Stimulated activated CD8-positive, alpha-beta memory T cell treated with anti-CD3 and anti-CD28 coated beads, Interleukin-4, amount 100 ng/mL, for 48 hours (primary cell): ENCODE measurements at regions not wholly inside any gene's neighbourhood (a gene's known extent, or its start where the extent isn't known, plus 50 kb on each side); places are given as distances from the start of the nearest gene placed in this dataset.
"Not testable (repeated sequence)": the region's sequence is repeated elsewhere in the genome, so short reads cannot be mapped to it uniquely, and the experiment has no call there.

Experiments
- DNase-seq: peaks from one replicate; pipeline ENCODE4 v3.0.0-alpha.2; 2020

- no peak for DNase-seq
Observed at GRCh38 chr14:34171431-34172172, 220.7 kb upstream of the EGLN3 start.

GRCh38 chr14:34170882-34171281 is 220.0 kb upstream of the EGLN3 start:
- no peak for DNase-seq

GRCh38 chr14:34169561-34169960 is 218.7 kb upstream of the EGLN3 start:
- no peak for DNase-seq

DNA sequence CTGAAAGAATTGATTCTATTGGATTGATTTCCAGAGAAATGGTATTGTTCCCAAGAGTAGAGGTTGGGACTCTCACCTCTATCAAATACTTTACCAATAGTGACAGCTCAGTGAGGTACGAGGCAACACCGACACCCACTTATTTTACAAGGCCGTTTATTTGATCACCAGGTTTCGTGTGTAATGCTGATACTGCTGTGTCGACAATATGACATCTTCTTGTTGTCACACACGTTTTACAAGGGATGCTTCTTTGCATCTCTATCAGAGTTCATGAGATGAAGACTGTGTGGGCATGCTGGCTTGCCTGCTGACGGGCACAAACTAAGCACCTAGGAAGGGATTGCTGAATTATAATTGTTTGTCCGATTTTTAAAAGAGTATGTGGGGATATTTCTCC is 217.8 kb upstream of the EGLN3 start:
- no peak for DNase-seq

DNA sequence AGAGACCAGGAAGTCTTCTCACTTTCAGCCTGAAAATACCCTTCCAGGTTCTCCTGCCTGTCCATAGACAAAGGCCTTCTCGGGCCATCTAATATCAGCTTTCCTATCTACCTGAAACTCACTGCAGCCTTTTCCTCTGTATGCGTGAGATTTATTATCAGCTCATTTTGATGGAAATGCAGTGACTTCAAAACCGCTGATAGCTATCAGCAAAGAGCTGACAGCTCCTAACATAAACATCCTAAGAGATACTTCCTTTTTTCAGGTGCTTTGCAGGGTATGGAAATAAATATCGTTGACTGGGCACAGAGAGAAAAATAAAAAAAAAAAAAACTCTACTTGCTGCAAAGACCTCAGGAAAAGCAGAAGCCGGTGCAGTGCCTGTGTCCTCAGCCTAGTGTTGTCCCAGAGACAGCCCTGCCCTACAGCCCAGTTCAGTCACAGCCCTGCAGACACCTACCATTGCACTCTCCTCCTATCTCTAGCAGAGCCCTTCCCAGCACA is 215.0 kb upstream of the EGLN3 start:
- DNase-seq: no peak

DNA sequence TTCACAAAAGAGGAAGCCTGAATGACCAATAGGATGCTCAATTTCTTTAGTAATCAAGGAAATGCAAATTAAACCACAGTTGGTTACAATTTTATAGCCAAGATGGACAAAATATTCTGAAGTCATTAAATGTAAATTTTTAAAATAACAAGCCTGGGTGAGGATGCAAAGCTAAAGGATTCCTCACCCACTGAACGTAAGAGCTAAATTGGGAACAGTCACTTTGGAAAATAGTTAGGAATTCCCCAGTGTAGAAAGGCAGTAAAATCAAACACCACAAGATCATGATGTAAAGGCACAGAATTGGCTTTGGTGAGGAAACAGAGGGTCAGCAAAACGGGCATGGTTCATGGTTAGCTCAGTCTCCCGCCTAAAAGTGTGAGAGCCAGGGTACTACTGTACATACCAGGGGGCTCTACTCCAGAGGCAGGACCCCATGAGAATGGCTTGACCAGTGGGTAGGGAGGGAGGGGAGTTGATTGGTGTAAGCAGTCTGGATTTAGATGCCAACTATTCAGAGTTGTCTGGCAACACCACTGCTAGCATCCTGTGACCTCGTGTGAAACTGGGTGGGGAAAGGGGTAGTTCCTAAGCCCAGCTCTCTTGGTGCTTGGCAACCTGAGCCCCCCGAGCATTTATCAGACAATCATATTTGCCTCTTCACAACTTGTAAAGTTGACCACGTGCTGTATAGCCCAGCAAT is 213.4 kb upstream of the EGLN3 start:
- DNase-seq: no peak

GRCh38 chr14:34161351-34162082 is 210.6 kb upstream of the EGLN3 start:
- no peak for DNase-seq

- no peak for DNase-seq
Observed at GRCh38 chr14:34160619-34161018, 209.7 kb upstream of the EGLN3 start.

- no peak for DNase-seq
Observed at GRCh38 chr14:34157651-34158050, 206.8 kb upstream of the EGLN3 start.

- DNase-seq: no peak
Observed at GRCh38 chr14:34147461-34147860, 196.6 kb upstream of the EGLN3 start.

DNA sequence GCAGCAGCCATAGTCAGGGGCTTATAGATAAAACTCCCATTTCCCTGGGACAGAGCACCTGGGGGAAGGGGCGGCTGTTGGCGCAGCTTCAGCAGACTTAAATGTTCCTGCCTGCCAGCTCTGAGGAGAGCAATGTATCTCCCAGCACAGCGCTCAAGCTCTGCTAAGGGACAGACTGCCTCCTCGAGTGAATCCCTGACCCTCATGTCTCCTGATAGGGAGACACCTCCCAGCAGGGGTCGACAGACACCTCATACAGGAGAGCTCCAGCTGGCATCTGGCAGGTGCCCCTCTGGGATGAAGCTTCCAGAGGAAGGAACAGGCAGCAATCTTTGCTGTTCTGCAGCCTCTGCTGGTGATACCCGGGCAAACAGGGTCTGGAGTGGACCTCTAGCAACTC is 189.3 kb upstream of the EGLN3 start:
- not testable (repeated sequence) for DNase-seq

GRCh38 chr14:34139160-34140121 is 188.6 kb upstream of the EGLN3 start:
- not testable (repeated sequence) for DNase-seq

GRCh38 chr14:34138175-34138574 is 187.3 kb upstream of the EGLN3 start:
- DNase-seq: no peak

DNA sequence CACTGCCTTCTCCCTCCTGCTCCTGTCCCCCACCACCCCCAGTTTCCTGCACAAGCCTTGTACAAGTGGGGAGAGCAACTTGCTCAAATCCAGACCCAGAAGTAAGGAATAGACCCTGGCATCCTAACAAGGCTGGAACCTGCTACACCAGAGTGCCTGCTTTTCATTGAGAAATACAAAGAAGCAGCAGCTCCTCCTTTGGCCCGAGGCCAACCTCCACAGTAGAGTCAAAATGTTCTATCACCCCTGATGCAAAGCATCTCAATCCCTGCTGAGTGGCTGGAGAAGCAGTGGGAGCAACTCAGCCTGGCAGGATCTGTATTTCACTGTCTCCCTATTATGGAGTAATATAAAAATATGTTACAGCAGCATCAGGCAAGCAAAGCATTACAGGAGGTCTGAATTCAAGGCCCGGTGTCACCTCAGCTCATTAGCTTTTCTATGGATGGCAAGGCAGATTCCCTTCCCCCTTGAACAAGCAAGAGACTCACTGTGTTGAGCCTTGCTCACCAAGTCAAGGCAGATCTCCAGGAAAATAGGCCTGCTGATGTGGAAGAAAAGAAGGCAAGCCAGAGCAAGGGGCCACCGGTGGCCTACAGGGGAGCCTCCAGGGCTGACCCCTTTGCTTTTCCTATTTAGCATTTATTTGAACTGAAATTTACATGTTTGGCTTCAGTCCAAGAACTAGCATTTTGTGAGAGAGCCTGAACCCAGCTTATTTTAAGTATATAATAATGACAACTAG is 186.3 kb upstream of the EGLN3 start:
- no peak for DNase-seq

DNA sequence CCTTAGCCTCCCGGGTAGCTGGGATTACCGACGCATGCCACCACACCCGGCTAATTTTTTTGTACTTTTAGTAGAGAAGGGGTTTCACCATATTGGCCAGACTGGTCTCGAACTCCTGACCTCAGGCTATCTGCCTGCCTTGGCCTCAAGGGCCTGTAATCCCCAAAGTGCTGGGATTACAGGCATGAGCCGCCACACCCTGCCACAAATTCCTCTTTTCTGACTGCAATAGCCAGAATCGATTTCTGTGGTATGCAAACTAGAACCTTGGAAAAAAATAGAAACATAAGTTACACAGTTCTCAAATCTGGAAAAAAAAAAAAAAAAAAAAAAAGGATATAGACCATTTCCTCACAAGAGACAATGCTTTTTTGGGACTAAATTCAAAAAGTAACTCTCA is 184.6 kb upstream of the EGLN3 start:
- no peak for DNase-seq

DNA sequence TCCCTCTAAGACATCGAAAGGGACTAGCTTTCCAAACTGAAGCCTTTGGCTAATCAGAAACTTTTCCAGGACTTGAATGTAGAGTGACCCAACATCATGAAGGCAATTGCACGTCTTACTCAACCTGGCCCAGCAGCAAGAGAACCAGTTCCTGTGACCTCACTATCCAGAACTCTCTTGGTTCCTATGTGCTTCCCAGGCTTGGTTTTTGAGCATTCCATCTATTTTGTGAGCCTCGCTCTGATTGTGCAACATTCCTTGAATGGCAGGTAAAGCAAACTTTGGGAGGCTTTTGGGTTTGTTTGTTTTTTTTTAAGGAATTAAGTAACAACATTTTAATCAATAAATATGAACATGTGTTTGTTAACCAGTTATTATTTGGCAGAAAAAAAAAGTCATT is 183.6 kb upstream of the EGLN3 start:
- DNase-seq: no peak

- DNase-seq: no peak
Observed at GRCh38 chr14:34129927-34130552, 179.2 kb upstream of the EGLN3 start.

- DNase-seq: no peak
Observed at GRCh38 chr14:34128665-34129064, 177.8 kb upstream of the EGLN3 start.

GRCh38 chr14:34126586-34126985 is 175.7 kb upstream of the EGLN3 start:
- DNase-seq: no peak

GRCh38 chr14:34124585-34124984 is 173.7 kb upstream of the EGLN3 start:
- no peak for DNase-seq

GRCh38 chr14:34122650-34123049 is 171.8 kb upstream of the EGLN3 start:
- DNase-seq: no peak
